ENCODE measurements at regions not wholly inside any gene's neighbourhood (a gene's known extent, or its start where the extent isn't known, plus 50 kb on each side); places are given as distances from the start of the nearest gene placed in this dataset.
A peak's percentile ranks its signal among the peaks of the same experiment; 100 is the strongest.
"Not testable (repeated sequence)": the region's sequence is repeated elsewhere in the genome, so short reads cannot be mapped to it uniquely, and the experiment has no call there.

GRCh38 chr10:78229950-78230675 lies 196.4 kb downstream of the RPS24 start:
- Histone ChIP-seq H3K36me3 (no peaks in the 10 kb centered on the region), H3K4me1 (ENCODE audit: control insufficient read depth in 1 of 2, low read depth in 2 of 2) (no peaks in the 10 kb centered on the region), H3K27ac (no peak overlapping the region), H3K4me3 (no peak overlapping the region), H3K9me3 (no peaks in the 10 kb centered on the region), H3K27me3 (replicated peaks; ENCODE audit: insufficient read depth) (no peaks in the 10 kb centered on the region)
- DNase-seq (ENCODE audit: low spot score) (no peak), ATAC-seq (ENCODE audit: insufficient number of reproducible peaks, low FRiP score, low read depth) (no peak)
- TF ChIP-seq, protein P1, sequence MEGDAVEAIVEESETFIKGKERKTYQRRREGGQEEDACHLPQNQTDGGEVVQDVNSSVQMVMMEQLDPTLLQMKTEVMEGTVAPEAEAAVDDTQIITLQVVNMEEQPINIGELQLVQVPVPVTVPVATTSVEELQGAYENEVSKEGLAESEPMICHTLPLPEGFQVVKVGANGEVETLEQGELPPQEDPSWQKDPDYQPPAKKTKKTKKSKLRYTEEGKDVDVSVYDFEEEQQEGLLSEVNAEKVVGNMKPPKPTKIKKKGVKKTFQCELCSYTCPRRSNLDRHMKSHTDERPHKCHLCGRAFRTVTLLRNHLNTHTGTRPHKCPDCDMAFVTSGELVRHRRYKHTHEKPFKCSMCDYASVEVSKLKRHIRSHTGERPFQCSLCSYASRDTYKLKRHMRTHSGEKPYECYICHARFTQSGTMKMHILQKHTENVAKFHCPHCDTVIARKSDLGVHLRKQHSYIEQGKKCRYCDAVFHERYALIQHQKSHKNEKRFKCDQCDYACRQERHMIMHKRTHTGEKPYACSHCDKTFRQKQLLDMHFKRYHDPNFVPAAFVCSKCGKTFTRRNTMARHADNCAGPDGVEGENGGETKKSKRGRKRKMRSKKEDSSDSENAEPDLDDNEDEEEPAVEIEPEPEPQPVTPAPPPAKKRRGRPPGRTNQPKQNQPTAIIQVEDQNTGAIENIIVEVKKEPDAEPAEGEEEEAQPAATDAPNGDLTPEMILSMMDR (IDR thresholded peaks at IDR 0.05) = no peak

- ATAC-seq (ENCODE audit: insufficient number of reproducible peaks, low FRiP score, low read depth) = no peak
- TF ChIP-seq, protein P1 (IDR thresholded peaks at IDR 0.05) = no peak
Observed at GRCh38 chr10:78231327-78231726, 197.7 kb downstream of the RPS24 start.

GRCh38 chr10:78231939-78232338 lies 198.3 kb downstream of the RPS24 start:
- TF ChIP-seq, protein P1 (IDR thresholded peaks at IDR 0.05) = peak; percentile 11
- Histone ChIP-seq H3K4me1 (ENCODE audit: control insufficient read depth in 1 of 2, low read depth in 2 of 2) (no peaks in the 10 kb centered on the region), H3K9me3 (no peaks in the 10 kb centered on the region), H3K4me3 (no peak overlapping the region), H3K27me3 (replicated peaks; ENCODE audit: insufficient read depth) (no peaks in the 10 kb centered on the region), H3K27ac (no peak overlapping the region), H3K36me3 (no peaks in the 10 kb centered on the region)
- no peak for ATAC-seq (ENCODE audit: insufficient number of reproducible peaks, low FRiP score, low read depth)
- DNase-seq (ENCODE audit: low spot score) = no peak

More at GRCh38 chr10:78231327-78231726, 197.7 kb downstream of the RPS24 start:
- H3K27me3 ChIP-seq (replicated peaks; ENCODE audit: insufficient read depth) = no peaks in the 10 kb centered on the region
- H3K4me3 ChIP-seq = no peak overlapping the region
- no peak overlapping the region for H3K27ac ChIP-seq
- no peaks in the 10 kb centered on the region for H3K4me1 ChIP-seq (ENCODE audit: control insufficient read depth in 1 of 2, low read depth in 2 of 2)
- H3K36me3 ChIP-seq = no peaks in the 10 kb centered on the region
- no peaks in the 10 kb centered on the region for H3K9me3 ChIP-seq
- no peak for DNase-seq (ENCODE audit: low spot score)

DNA sequence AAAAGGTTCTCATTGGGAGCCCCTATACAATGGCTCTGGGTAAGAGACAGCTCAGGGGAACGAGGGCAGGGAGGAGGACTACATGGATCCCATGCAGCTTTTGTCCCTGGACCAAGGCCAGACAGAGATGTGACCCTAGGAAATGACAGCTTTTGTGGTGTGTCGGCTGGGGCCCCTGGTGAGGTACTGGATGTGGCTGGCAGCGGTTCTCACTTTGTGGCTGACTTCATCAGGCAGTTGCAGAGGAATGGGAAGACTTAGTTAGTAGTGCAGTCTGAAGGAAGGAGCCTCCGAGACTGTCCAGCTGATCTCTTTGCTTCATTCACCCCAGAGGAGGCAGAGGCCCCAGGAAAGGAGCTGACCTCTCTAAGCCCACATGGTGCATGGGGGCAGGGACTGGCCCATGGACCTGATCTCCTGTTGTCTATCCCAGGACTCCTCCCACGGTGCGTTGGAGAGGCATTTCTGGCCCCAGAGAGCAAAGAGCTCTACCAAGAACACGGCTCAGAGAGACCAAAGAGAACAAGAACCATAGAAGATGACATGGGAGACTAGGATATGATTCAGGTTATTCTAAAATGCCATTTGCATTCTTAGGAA lies 202.9 kb downstream of the RPS24 start:
- H3K36me3 ChIP-seq = no peaks in the 10 kb centered on the region
- no peaks in the 10 kb centered on the region for H3K27me3 ChIP-seq (replicated peaks; ENCODE audit: insufficient read depth)
- no peak overlapping the region for H3K4me3 ChIP-seq
- H3K4me1 ChIP-seq (ENCODE audit: control insufficient read depth in 1 of 2, low read depth in 2 of 2) = no peaks in the 10 kb centered on the region
- ATAC-seq (ENCODE audit: insufficient number of reproducible peaks, low FRiP score, low read depth) (no peak), DNase-seq (ENCODE audit: low spot score) (no peak)
- TF ChIP-seq, protein P1 (IDR thresholded peaks at IDR 0.05) = no peak
- no peaks in the 10 kb centered on the region for H3K9me3 ChIP-seq
- H3K27ac ChIP-seq = no peak overlapping the region

DNA sequence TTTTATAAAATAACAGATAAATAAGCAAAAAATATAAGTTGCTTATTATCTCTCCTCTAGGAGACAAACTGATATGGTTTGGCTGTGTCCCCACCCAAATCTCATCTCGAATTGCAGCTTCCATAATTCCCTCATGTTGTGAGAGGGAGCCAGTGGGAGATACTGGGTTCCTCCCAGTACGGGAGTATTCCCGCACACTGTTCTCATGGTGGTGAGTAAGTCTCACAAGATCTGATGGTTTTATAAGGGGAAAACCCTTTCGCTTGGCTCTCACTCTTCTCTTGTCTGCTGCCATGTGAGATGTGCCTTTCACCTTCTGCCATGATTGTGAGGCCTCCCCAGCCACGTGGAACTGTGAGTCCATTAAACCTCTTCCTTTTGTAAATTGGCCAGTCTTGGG lies 204.3 kb downstream of the RPS24 start:
- not testable (repeated sequence) for H3K4me1 ChIP-seq (ENCODE audit: control insufficient read depth in 1 of 2, low read depth in 2 of 2); DNase-seq (ENCODE audit: low spot score); H3K9me3 ChIP-seq; ATAC-seq (ENCODE audit: insufficient number of reproducible peaks, low FRiP score, low read depth); H3K27me3 ChIP-seq (replicated peaks; ENCODE audit: insufficient read depth); H3K36me3 ChIP-seq; H3K27ac ChIP-seq; H3K4me3 ChIP-seq

Measured in thoracic aorta (tissue), 2 donors.